ENCODE measurements at regions not wholly inside any gene's neighbourhood (a gene's known extent, or its start where the extent isn't known, plus 50 kb on each side); places are given as distances from the start of the nearest gene placed in this dataset.

DNA sequence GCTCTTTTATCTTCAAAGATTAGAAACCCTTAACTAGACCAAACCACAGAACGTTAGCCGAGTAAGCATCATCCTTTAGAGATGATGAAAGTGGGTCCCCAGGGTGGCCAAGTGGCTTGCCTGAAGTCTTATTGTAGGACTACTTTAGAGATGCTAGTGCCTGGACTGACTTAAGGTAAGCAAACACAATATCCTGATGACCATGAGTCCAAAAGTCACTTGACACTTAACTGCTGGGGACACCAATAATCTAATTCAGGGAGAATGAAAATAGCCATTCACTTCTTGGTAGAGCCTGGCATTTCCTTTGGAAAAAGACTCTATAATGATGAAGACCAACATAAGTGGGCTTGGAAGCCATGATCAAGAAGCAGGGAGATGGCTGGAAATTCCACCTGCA lies 225.3 kb upstream of the IRF2BP2 start:
- no peaks in the 10 kb centered on the region for H3K36me3 ChIP-seq
- H3K27ac ChIP-seq = no peak overlapping the region
- no peaks in the 10 kb centered on the region for H3K4me1 ChIP-seq
- DNase-seq = no peak
- H3K9me3 ChIP-seq = no peaks in the 10 kb centered on the region
- TF ChIP-seq, protein P1, sequence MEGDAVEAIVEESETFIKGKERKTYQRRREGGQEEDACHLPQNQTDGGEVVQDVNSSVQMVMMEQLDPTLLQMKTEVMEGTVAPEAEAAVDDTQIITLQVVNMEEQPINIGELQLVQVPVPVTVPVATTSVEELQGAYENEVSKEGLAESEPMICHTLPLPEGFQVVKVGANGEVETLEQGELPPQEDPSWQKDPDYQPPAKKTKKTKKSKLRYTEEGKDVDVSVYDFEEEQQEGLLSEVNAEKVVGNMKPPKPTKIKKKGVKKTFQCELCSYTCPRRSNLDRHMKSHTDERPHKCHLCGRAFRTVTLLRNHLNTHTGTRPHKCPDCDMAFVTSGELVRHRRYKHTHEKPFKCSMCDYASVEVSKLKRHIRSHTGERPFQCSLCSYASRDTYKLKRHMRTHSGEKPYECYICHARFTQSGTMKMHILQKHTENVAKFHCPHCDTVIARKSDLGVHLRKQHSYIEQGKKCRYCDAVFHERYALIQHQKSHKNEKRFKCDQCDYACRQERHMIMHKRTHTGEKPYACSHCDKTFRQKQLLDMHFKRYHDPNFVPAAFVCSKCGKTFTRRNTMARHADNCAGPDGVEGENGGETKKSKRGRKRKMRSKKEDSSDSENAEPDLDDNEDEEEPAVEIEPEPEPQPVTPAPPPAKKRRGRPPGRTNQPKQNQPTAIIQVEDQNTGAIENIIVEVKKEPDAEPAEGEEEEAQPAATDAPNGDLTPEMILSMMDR (IDR thresholded peaks at IDR 0.05) = no peak
- no peak for TF ChIP-seq POLR2A (IDR thresholded peaks at IDR 0.05)
- H3K27me3 ChIP-seq = no peaks in the 10 kb centered on the region
- no peak overlapping the region for H3K4me3 ChIP-seq
- intact Hi-C loops (cut with DNase I; ENCODE audit: low total_unique reads) = no loop called here

DNA sequence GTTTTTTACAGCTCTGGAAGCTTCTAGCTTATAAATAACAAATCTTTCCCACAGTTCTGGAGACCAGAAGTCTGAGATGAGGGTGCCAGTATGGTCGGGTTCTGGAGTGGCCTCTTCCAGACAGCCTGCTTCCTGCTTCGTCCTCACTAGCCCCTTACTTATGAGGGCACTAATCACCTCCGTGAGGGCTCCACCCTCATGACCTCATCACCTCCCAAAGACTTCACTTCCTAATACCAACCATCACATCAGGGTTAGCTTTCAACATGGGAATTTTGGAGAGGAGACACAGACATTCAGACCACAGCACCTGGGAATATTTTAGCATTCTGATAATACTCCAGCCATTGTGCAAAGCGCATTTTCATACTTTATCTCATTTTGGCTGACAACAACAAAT lies 223.7 kb upstream of the IRF2BP2 start:
- intact Hi-C loops (cut with DNase I; ENCODE audit: low total_unique reads) = no loop called here

DNA sequence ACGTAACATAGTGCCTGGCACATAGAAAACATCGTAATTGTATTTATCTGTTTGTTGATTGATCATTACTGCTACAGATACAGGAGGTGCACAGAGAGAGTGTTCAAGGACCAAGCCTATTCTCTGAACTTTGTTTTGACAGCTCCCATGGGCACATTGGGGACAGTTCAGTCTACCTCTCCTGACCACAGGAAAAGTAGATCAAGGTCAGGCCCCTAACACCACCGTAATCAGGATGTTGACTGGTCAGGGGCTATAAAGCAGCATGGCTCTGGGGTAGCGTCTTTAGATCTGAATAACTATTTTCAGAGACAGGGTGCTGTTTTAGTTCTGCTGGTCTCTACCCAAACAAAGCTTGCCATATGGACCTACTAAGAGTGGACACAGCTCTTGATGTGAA lies 223.1 kb upstream of the IRF2BP2 start:
- Histone ChIP-seq H3K36me3 (no peaks in the 10 kb centered on the region), H3K27ac (no peak overlapping the region), H3K27me3 (no peaks in the 10 kb centered on the region), H3K4me3 (no peak overlapping the region), H3K9me3 (no peaks in the 10 kb centered on the region), H3K4me1 (no peaks in the 10 kb centered on the region)
- intact Hi-C loops (cut with DNase I; ENCODE audit: low total_unique reads) = no loop called here
- TF ChIP-seq, protein P1 (IDR thresholded peaks at IDR 0.05) = no peak
- TF ChIP-seq POLR2A (IDR thresholded peaks at IDR 0.05) = no peak
- DNase-seq = no peak

More for the DNA sequence above, 223.7 kb upstream of the IRF2BP2 start:
- H3K36me3 ChIP-seq = no peaks in the 10 kb centered on the region
- H3K4me1 ChIP-seq = no peaks in the 10 kb centered on the region
- no peak for DNase-seq
- H3K27ac ChIP-seq = no peak overlapping the region
- no peak overlapping the region for H3K4me3 ChIP-seq
- TF ChIP-seq POLR2A (IDR thresholded peaks at IDR 0.05) = no peak
- TF ChIP-seq, protein P1 (IDR thresholded peaks at IDR 0.05) = no peak
- H3K9me3 ChIP-seq = no peaks in the 10 kb centered on the region
- H3K27me3 ChIP-seq = no peaks in the 10 kb centered on the region

GRCh38 chr1:234827656-234828055 lies 217.7 kb upstream of the IRF2BP2 start:
- intact Hi-C loops (cut with DNase I; ENCODE audit: low total_unique reads) = no loop called here
- H3K27me3 ChIP-seq = no peaks in the 10 kb centered on the region
- H3K36me3 ChIP-seq = no peaks in the 10 kb centered on the region
- TF ChIP-seq, protein P1 (IDR thresholded peaks at IDR 0.05) = no peak
- no peak for TF ChIP-seq POLR2A (IDR thresholded peaks at IDR 0.05)
- H3K9me3 ChIP-seq = no peaks in the 10 kb centered on the region
- H3K27ac ChIP-seq = no peak overlapping the region
- DNase-seq = no peak
- H3K4me1 ChIP-seq = no peaks in the 10 kb centered on the region
- no peak overlapping the region for H3K4me3 ChIP-seq

DNA sequence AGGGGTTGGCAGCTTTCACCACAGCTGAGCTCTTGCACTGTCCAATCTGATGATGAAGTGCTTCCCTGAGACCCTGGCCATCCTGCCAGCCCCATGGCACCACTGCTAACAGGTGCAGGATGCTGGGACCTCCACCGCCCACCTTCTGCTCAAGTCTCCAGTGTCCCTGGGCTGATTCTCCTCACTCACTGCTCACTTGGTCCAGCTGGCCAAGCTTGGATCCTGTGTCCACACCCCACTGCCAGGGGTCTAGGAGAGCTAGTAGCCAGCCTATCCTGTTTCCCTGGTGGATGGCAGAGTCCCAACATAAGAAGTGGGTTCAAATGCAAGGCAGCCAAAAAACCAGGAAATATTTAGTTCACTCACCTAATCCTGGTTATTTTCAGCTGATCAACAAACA lies 217.2 kb upstream of the IRF2BP2 start:
- no peaks in the 10 kb centered on the region for H3K4me1 ChIP-seq
- TF ChIP-seq, protein P1 (IDR thresholded peaks at IDR 0.05) = no peak
- no peak for TF ChIP-seq POLR2A (IDR thresholded peaks at IDR 0.05)
- H3K9me3 ChIP-seq = no peaks in the 10 kb centered on the region
- intact Hi-C loops (cut with DNase I; ENCODE audit: low total_unique reads) = no loop called here
- H3K27ac ChIP-seq = no peak overlapping the region
- no peaks in the 10 kb centered on the region for H3K27me3 ChIP-seq
- H3K4me3 ChIP-seq = no peak overlapping the region
- no peaks in the 10 kb centered on the region for H3K36me3 ChIP-seq
- DNase-seq = no peak

All from uterus (tissue), 3 donors.